Hepatocyte (in vitro differentiated cells): ENCODE measurements at regions not wholly inside any gene's neighbourhood (a gene's known extent, or its start where the extent isn't known, plus 50 kb on each side); places are given as distances from the start of the nearest gene placed in this dataset.

Source experiments
- CTCF ChIP-seq: fragments of 200-600 bp; sonication (generic); IDR thresholded peaks from 2 replicates; pipeline ENCODE4 v1.5.1; 2016; ENCODE audit warnings: antibody characterized with exemption, mild to moderate bottlenecking; ENCODE audit not compliant: poor library complexity
- EZH2 ChIP-seq: fragments of 200-600 bp; sonication (generic); IDR thresholded peaks from 2 replicates; pipeline ENCODE4 v1.6.1; 2016; ENCODE audit warnings: antibody characterized with exemption, mild to moderate bottlenecking, borderline replicate concordance
- EZH2phosphoT487 ChIP-seq: fragments of 200-600 bp; sonication (generic); IDR thresholded peaks from one replicate; pipeline ENCODE4 v1.6.1; 2018; ENCODE audit warnings: antibody characterized with exemption, mild to moderate bottlenecking, low read depth, moderate library complexity; ENCODE audit not compliant: unreplicated experiment, severe bottlenecking

GRCh38 chr2:59027320-59027719 lies 786.2 kb upstream of the FANCL start:
- no peak for TF ChIP-seq CTCF
- no peak for TF ChIP-seq EZH2phosphoT487
- TF ChIP-seq EZH2 = no peak
